Prostate gland (tissue), 2 donors: ENCODE measurements at regions not wholly inside any gene's neighbourhood (a gene's known extent, or its start where the extent isn't known, plus 50 kb on each side); places are given as distances from the start of the nearest gene placed in this dataset.
A peak's percentile ranks its signal among the peaks of the same experiment; 100 is the strongest.

ENCODE experiments used
- DNase-seq: peaks from one replicate; pipeline ENCODE4 v3.0.0-alpha.2; 2019; ENCODE audit warnings: low spot score
- H3K27ac ChIP-seq, 2 donors: fragments of 200-600 bp; sonication (generic); 2 replicates each; pipeline ENCODE4 v1.5.1; 2017 to 2019
- H3K27me3 ChIP-seq: fragments of 200-600 bp; sonication (generic); replicated peaks from 2 replicates; pipeline ENCODE4 v1.5.1; 2019; ENCODE audit not compliant: insufficient read depth
- H3K36me3 ChIP-seq, 2 donors: fragments of 200-600 bp; sonication (generic); 1 replicate in 1 of 2; 2 replicates in 1 of 2; pipeline versions ENCODE4 v1.5.1 to v1.8.1; 2017 to 2019
- H3K4me1 ChIP-seq: fragments of 200-600 bp; sonication (generic); replicated peaks from 2 replicates; pipeline ENCODE4 v1.5.1; 2019
- H3K4me3 ChIP-seq, 2 donors: fragments of 200-600 bp; sonication (generic); 2 replicates each; pipeline ENCODE4 v1.5.1; 2017 to 2019
- H3K9me3 ChIP-seq: fragments of 200-600 bp; sonication (generic); 2 replicates; pipeline ENCODE4 v1.5.1; 2017
- CTCF ChIP-seq, 4 experiments: fragments of 200-600 bp in 2 of 4; fragments of 450-650 bp in 2 of 4; sonication (generic) in 2 of 4; IDR thresholded peaks; 1 replicate in 3 of 4; 2 replicates in 1 of 4; pipeline ENCODE4 v1.5.1; 2016 to 2019; ENCODE audit warnings: antibody characterized with exemption in 4 of 4, mild to moderate bottlenecking in 2 of 4, moderate library complexity in 2 of 4
- POLR2A ChIP-seq: fragments of 450-650 bp; IDR thresholded peaks from one replicate; pipeline ENCODE4 v1.6.1; 2016; ENCODE audit warnings: antibody characterized with exemption, mild to moderate bottlenecking
- POLR2AphosphoS5 ChIP-seq: sonication (generic); formaldehyde crosslinking; IDR thresholded peaks from one replicate; pipeline ENCODE4 v1.6.1; 2017; ENCODE audit warnings: antibody characterized with exemption
- WGBS: methylation state at CpG from one replicate; pipeline ENCODE4 v1.1.5; 2018; 5-methylcytosine and 5-hydroxymethylcytosine counted together
- intact Hi-C: fragments of 100-400 bp; cut with DNase I; formaldehyde crosslinking; loops from one replicate; pipeline ENCODE4 v1.14.2; 2022

GRCh38 chr10:58996063-58996462 lies 180.4 kb upstream of the PHYHIPL start:
- Histone ChIP-seq H3K27ac (no peak overlapping the region), H3K36me3 (no peaks in the 10 kb centered on the region), H3K9me3 (no peaks in the 10 kb centered on the region), H3K27me3 (no peaks in the 10 kb centered on the region), H3K4me3 (no peak overlapping the region), H3K4me1 (no peaks in the 10 kb centered on the region)
- intact Hi-C loops: loop anchor here (10.0 kb wide), 1 partner anchor 99 kb away; no protein-coding TSS in a partner anchor
- DNase-seq: no peak
- no peak for TF ChIP-seq POLR2A
- TF ChIP-seq POLR2AphosphoS5: no peak
- TF ChIP-seq CTCF (IDR thresholded peaks at IDR 0.05): no peak
- WGBS: 57% methylated on average over 2 of the region's 2 CpGs

GRCh38 chr10:58996866-58997265 lies 179.6 kb upstream of the PHYHIPL start:
- Histone ChIP-seq H3K4me1 (no peaks in the 10 kb centered on the region), H3K27ac (peak overlapping the region in 1 of 2 donors; percentile 79), H3K4me3 (no peak overlapping the region), H3K9me3 (no peaks in the 10 kb centered on the region), H3K27me3 (no peaks in the 10 kb centered on the region), H3K36me3 (no peaks in the 10 kb centered on the region)
- TF ChIP-seq POLR2A (no peak), POLR2AphosphoS5 (no peak), CTCF (IDR thresholded peaks at IDR 0.05) (no peak)
- DNase-seq: no peak
- 83% methylated on average over 2 of the region's 2 CpGs for WGBS
- intact Hi-C loops: loop anchor here (10.0 kb wide), 1 partner anchor 98 kb away; no protein-coding TSS in a partner anchor

- no peaks in the 10 kb centered on the region for H3K27me3 ChIP-seq
- no peaks in the 10 kb centered on the region for H3K4me1 ChIP-seq
- TF ChIP-seq CTCF (IDR thresholded peaks at IDR 0.05) (no peak), POLR2AphosphoS5 (peak; percentile 97)
- intact Hi-C loops: loop anchor here (10.0 kb wide), 1 partner anchor 96 kb away; no protein-coding TSS in a partner anchor
- H3K36me3 ChIP-seq: no peaks in the 10 kb centered on the region
- peak overlapping the region; percentile 0 to 13 for H3K4me3 ChIP-seq
- no peaks in the 10 kb centered on the region for H3K9me3 ChIP-seq
- DNase-seq: peak; percentile 94
- H3K27ac ChIP-seq: peak overlapping the region; percentile 79 to 80
- 19% methylated on average over 8 of the region's 8 CpGs for WGBS
Measured at GRCh38 chr10:58998924-58999713, 177.3 kb upstream of the PHYHIPL start.

GRCh38 chr10:59000162-59000825 lies 176.1 kb upstream of the PHYHIPL start:
- intact Hi-C loops: no loop called here
- H3K9me3 ChIP-seq: no peaks in the 10 kb centered on the region
- peak overlapping the region; percentile 0 to 13 for H3K4me3 ChIP-seq
- no peaks in the 10 kb centered on the region for H3K36me3 ChIP-seq
- TF ChIP-seq POLR2A (no peak), POLR2AphosphoS5 (no peak), CTCF (IDR thresholded peaks at IDR 0.05) (no peak)
- peak overlapping the region; percentile 79 to 80 for H3K27ac ChIP-seq
- H3K27me3 ChIP-seq: no peaks in the 10 kb centered on the region
- no peak for DNase-seq
- H3K4me1 ChIP-seq: no peaks in the 10 kb centered on the region
- WGBS: 83% methylated on average over 1 of the region's 1 CpG
